Activated CD8-positive, alpha-beta memory T cell treated with anti-CD3 and anti-CD28 coated beads for 24 hours (primary cell): ENCODE measurements at regions not wholly inside any gene's neighbourhood (a gene's known extent, or its start where the extent isn't known, plus 50 kb on each side); places are given as distances from the start of the nearest gene placed in this dataset.

Source experiments
- DNase-seq: peaks from one replicate; pipeline ENCODE4 v3.0.0-alpha.2; 2020

GRCh38 chr16:79543219-79543618, 57.3 kb downstream of the MAF start:
- no peak for DNase-seq

DNA sequence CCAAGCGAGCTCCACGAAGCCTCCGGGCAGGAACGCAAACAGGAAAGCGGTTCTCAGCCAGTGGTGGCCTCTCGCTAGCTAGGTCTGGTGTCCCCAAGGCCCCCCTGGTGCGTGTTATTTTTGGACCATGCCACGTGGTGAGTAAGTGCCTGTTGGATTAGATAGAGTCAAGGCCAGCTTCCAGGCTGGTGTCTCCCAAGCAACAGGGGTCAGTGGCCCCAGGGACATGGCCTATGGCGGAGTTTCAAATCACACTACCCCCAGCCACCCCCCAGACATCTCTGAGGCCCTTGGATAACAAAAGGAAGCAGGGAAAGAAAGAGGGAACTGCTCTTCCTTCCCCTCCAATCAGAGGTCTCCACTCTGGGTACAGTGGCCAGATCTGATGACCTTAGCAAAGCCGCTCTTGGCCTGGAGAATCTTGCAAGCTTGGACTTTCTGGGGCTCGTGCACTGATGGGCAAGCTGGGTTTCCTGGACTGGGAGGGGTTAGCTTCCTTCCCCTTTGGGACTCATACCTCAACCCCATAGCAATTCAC, 58.2 kb downstream of the MAF start:
- DNase-seq = no peak

DNA sequence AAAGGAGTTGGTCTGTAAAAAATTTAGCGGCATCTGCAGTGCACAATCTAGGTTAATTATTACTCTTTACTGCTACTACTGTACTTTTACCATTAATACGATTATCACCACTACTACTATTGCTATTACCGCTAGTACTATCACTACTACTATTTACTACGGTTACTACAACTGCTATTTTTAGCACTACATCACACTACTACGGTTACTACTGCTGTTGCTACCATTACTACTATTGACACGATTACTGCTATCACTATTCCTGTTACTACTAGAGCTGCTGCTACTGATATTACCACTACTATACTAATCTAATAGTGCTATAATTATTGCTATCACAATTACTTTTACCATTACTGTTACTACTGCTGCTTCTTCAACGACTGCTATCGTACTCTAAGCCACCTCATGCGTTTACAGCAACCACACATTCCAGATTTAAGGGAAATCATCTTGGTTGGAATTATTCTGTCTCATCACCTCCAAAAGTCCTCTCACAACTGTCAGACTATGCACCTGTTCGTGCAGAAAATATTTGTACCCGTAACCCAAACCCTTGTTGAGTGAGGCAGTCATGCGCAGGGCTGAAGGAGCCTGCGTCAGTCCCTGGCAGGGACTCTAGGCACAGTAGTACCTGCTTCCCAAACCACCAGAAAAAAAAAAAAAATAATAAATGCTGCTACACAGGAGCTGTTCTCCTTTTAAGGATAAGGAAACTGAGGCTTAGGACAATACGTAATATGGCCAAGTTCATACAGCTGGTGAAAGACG, 59.5 kb downstream of the MAF start:
- no peak for DNase-seq

DNA sequence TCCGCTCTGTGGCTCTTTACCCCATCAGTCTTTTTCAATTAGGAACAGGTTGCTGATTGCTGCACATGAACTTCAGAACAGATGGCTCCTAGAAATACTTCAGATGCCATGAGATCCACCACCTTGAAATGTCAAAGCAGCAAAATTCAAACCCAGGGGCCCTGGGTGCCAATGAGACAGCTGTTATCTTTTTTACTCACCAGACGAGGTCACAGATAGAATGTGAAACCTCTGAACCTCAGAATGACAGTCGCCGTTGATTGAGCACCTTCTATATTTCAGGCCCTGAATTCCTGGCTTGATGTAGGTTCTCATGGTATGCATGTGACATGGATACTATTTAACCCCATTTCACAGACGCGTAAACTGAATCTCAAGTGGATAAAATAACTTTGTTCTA, 63.0 kb downstream of the MAF start:
- DNase-seq = no peak

DNA sequence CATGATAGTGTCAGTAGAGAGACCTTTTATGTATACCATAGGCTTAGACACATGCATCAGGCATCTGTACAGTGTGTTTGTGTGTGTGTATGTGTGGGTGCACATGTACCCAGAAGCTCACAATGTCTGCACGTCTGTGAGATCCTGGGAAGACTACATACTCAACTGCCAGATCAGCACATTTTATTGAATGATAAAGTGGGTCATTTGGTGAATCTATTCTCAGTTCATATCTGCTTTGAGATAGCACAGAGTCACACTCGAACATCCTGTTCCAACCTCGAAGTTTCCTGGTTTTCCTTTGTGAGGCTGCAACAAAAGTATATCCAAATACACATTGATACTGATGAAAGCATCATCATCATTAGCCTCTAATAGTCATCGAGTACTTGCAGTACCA, 63.6 kb downstream of the MAF start:
- DNase-seq = no peak

DNA sequence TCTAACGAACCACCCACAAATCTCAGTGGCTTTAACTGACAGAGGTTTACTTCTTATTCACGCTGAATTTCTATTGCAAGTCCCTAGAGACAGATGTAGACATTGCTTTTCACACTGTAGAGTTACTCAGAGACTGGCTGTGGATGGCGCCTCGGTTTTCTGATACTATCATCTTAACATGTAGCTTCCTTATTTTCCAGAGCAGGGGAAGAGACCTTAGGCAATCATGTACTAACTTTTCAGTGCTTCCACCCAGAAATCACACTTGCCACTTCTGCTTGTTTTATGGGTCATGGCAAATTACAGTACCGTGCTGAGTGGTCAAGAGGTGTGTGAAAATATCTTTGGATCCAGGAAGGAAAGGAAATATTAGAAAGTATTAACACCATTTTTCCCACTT, 65.4 kb downstream of the MAF start:
- DNase-seq = no peak

DNA sequence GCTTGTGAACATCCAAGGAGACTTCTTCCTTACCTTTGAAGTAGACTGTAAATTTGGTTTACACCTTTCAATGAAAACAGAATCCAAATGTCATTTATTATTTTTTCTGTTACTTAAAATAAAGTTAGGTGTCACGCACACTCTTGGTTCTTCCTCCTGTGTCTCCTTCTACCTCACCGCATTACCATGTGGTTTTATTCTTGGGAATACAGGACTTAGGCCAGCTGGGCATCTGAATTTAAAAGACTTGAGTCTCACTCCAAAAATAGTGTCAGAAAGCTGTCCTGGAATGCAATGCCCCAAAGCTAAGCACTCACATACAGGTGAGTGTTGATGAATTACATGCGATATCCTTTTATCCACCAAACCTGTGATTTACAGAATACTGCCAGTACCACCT, 66.4 kb downstream of the MAF start:
- no peak for DNase-seq

GRCh38 chr16:79533292-79533691, 67.2 kb downstream of the MAF start:
- DNase-seq = no peak

GRCh38 chr16:79532785-79533184, 67.8 kb downstream of the MAF start:
- DNase-seq = no peak

- no peak for DNase-seq
These were observed 68.3 kb downstream of the MAF start for GRCh38 chr16:79532273-79532672.

DNA sequence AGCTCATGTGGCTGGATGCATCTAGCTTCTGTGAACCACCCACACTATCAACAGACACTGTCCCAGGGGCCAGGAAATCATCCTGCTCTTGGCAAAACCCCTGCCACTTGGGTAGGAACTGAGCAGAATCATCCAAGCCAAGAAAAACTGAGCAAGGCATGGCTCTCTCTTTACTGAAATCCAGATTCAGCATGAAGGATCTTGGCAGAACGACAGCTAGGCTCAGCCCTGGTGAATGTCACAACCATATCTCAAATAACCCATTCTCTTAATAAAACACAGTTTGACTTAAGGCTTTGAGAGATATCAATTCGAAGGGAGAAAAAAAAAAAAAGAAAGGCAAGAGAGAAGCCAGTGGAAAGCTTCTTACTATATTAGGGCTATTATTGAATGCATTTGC, 72.2 kb downstream of the MAF start:
- no peak for DNase-seq

DNA sequence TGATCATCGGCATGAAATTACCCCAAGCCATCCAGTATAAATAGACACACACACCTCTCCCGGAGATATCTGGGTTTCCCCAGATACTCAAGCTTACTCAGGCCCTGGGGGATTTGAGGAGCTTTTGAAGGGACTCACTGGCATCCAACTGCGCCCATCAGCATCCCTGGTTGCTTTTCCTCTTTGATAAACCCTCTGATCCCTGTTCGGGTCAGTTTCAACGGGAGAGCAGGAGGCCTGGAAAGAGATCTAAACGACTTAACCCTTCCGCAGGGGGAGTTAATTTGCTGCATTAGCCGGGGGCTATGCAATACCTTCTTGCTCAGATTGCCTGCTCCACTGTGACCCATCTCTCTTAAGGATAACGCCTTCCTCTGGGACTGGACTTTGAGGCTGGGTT, 76.6 kb downstream of the MAF start:
- DNase-seq = no peak

- no peak for DNase-seq
These were observed 81.1 kb downstream of the MAF start for GRCh38 chr16:79519448-79519847.

- no peak for DNase-seq
These were observed 83.4 kb downstream of the MAF start for GRCh38 chr16:79517156-79517555.

GRCh38 chr16:79510879-79511278, 89.7 kb downstream of the MAF start:
- no peak for DNase-seq

GRCh38 chr16:79509906-79510305, 90.6 kb downstream of the MAF start:
- no peak for DNase-seq

- no peak for DNase-seq
These were observed 91.3 kb downstream of the MAF start for GRCh38 chr16:79509211-79509631.

DNA sequence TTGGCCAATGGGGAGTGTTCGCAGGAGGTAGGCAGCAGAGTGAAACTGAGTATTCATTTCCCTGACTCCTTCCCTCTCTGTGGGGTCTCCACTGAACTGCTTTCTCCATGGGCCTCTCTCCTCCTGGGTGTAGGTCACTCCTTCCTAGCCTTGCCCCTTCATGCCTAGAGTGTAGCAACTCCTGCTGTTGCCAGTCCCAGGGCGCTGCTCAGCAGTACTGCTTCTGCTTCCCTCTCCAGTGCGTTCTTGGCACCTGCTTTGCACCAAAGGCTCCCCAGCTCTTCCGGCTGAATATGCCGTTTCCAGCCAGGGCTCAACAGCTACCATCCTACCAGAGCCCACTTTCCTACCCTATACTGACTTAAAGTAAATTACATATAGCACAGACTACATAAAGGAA, 92.2 kb downstream of the MAF start:
- no peak for DNase-seq

DNA sequence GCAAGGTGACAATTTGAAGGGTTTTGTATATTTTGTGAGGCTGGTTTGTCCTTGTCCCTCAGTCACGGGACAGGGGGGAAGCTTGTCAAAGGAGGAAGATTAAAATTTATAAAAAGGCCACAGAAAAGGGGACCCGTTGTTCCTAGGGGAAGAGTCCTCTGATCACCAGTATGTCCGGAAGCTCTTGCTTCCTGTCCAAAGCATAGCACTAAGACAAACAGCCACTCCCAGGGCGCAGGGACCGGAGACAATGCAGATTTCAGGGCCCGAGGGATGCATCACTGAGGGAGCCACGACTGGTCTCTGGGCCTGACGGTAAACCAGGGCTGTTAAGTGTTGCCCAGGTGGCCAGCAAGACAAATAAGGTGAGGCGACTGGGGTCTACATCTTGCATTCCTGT, 95.2 kb downstream of the MAF start:
- no peak for DNase-seq

DNA sequence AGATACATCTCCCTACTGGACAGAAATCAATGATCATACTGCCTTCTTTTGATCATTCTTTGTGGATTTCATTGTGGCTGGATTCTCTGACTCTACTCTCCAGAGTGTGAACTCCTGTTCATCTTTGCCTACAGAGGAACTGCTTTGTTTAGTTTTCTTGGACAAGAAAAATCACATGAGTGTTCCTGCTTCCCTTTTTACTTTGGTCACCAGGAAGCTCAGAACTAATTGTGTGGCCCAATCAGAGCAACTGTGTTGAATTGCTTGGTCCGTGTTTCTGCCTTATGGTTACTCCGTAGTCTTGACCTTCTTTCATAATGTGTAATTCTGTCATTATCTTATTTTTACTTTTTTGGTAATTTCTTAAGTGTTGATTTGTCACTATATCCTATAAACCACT, 97.0 kb downstream of the MAF start:
- DNase-seq = no peak

- no peak for DNase-seq
These were observed 99.1 kb downstream of the MAF start for GRCh38 chr16:79501446-79501845.

DNA sequence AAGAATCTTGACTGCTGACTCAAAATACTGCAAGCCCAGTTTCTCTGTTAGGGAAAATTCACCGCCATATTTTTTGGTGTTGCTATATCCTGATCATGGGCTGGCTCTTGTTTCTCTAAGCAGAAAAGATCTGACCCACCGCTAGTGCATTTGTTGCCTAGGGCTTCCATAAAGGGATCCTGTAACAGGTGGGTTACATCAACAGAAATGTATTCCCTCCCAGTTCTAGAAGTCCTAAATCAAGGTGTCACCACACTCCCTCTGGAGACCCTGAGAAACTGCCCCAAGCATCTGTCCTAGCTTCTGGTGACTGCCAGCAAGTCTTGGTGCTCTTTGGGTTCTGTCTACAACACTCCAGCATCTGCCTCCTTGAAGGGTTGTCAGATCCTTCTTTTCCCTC, 99.7 kb downstream of the MAF start:
- no peak for DNase-seq

GRCh38 chr16:79500286-79500685, 100.3 kb downstream of the MAF start:
- DNase-seq = no peak

GRCh38 chr16:79498928-79499327, 101.6 kb downstream of the MAF start:
- DNase-seq = no peak
